Adrenal gland (tissue), 9 donors: ENCODE measurements at regions not wholly inside any gene's neighbourhood (a gene's known extent, or its start where the extent isn't known, plus 50 kb on each side); places are given as distances from the start of the nearest gene placed in this dataset.

Source experiments
- DNase-seq, 7 donors: peaks; one replicate each; pipeline ENCODE4 v3.0.0-alpha.2; 2019 to 2020
- H3K27ac ChIP-seq, 5 donors: fragments of 200-600 bp; sonication (generic) in 4 of 5; 1 replicate in 3 of 5; 2 replicates in 2 of 5; pipeline versions ENCODE4 v1.5.1 to v1.8.0; 2016 to 2020; ENCODE audit warnings: mild to moderate bottlenecking in 1 of 5
- H3K27me3 ChIP-seq: fragments of 200-600 bp; 2 replicates; pipeline ENCODE4 v1.8.0; 2021
- H3K36me3 ChIP-seq, 2 donors: fragments of 200-600 bp; replicated peaks in 1 of 2; 1 replicate in 1 of 2; 2 replicates in 1 of 2; pipeline versions ENCODE4 v1.5.1 to v1.8.0; 2018 to 2022
- H3K4me1 ChIP-seq, 2 donors: fragments of 200-600 bp; replicated peaks in 1 of 2; 1 replicate in 1 of 2; 2 replicates in 1 of 2; pipeline versions ENCODE4 v1.5.1 to v1.8.0; 2018 to 2021
- H3K4me3 ChIP-seq, 4 donors: fragments of 200-600 bp; sonication (generic) in 3 of 4; one replicate each; pipeline ENCODE4 v1.5.1; 2016 to 2018
- H3K9me3 ChIP-seq, 3 donors: fragments of 200-600 bp; sonication (generic) in 1 of 3; replicated peaks in 1 of 3; 1 replicate in 2 of 3; 2 replicates in 1 of 3; pipeline versions ENCODE4 v1.5.1 to v1.8.0; 2016 to 2021
- POLR2A ChIP-seq, 2 donors: fragments of 450-650 bp; IDR thresholded peaks; one replicate each; pipeline ENCODE4 v1.6.1; 2017; ENCODE audit warnings: antibody characterized with exemption in 2 of 2, mild to moderate bottlenecking in 2 of 2, moderate library complexity in 1 of 2
- WGBS, 4 donors: extraction: QIAGEN DNeasy Blood & Tissue Kit in 2 of 4; methylation state at CpG; one replicate each; pipeline versions ENCODE4 v1.1.5 to v1.1.7; 2013 to 2017; 5-methylcytosine and 5-hydroxymethylcytosine counted together
- intact Hi-C, 2 donors: fragments of 100-400 bp; cut with DNase I; formaldehyde crosslinking; loops; one replicate each; pipeline versions ENCODE4 v1.14.1 to v1.15.0; 2022 to 2023
- TF ChIP-seq, protein P1 (sequence below), 6 experiments: fragments of 450-650 bp in 4 of 6; fragments of 200-600 bp in 2 of 6; sonication (generic) in 1 of 6; IDR thresholded peaks; 1 replicate in 5 of 6; 2 replicates in 1 of 6; pipeline versions ENCODE4 v1.5.1 to v1.8.0; 2016 to 2021; ENCODE audit warnings: antibody characterized with exemption in 6 of 6, mild to moderate bottlenecking in 2 of 6, moderate library complexity in 1 of 6
- donor health status: healthy with polysubstance abuse.
- donor health status: Bipolar disorder and iron deficiency.
- donor health status: DM: yes; HTN: yes; CAD: no.
- donor health status: DM: no; HTN: no; CAD: no.
- donor health status: DM: no; HTN: no; CAD: no.

DNA sequence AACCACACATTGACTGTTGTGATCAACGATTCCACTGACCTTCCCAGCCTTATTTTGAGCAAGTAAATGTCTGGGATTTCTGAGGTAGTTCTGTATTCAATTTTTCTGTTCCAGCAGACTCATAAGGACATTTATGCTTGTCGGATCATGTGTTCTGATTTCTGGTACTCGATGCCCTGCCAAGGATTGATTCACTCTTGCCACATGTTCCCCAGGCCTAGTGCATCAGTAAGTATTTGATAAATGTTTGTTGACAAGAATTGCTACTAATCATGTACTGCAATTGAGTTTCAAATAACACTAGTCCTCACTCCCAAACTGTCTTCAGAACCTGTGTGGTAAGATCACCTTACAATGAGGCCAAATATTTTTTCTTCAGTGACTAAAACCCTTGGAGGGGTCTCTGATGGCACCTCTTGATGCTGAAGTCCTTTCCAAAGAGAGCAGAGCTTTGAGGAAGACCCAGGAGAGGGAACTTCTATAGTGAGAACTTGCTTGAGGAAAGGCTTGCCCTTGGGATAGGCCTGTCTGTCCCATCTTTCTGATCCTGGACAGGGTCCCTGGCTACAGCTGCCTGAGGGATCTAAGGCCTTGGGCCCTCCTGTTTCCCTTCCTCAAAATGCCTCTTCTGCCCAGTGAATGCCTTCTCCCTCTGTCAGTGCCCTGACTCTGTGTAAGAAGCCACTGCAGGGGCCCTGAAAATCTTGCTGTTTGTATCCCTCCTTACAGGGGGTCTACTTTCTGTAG, 115.8 kb upstream of the FAM78B start:
- no peak for DNase-seq
- Histone ChIP-seq H3K4me3 (no peak overlapping the region), H3K27me3 (no peaks in the 10 kb centered on the region), H3K27ac (no peak overlapping the region), H3K4me1 (no peaks in the 10 kb centered on the region), H3K36me3 (no peaks in the 10 kb centered on the region), H3K9me3 (no peaks in the 10 kb centered on the region)
- TF ChIP-seq POLR2A (IDR thresholded peaks at IDR 0.05), result no peak
- TF ChIP-seq, protein P1, sequence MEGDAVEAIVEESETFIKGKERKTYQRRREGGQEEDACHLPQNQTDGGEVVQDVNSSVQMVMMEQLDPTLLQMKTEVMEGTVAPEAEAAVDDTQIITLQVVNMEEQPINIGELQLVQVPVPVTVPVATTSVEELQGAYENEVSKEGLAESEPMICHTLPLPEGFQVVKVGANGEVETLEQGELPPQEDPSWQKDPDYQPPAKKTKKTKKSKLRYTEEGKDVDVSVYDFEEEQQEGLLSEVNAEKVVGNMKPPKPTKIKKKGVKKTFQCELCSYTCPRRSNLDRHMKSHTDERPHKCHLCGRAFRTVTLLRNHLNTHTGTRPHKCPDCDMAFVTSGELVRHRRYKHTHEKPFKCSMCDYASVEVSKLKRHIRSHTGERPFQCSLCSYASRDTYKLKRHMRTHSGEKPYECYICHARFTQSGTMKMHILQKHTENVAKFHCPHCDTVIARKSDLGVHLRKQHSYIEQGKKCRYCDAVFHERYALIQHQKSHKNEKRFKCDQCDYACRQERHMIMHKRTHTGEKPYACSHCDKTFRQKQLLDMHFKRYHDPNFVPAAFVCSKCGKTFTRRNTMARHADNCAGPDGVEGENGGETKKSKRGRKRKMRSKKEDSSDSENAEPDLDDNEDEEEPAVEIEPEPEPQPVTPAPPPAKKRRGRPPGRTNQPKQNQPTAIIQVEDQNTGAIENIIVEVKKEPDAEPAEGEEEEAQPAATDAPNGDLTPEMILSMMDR (IDR thresholded peaks at IDR 0.05), result no peak
- intact Hi-C loops, result no loop called here
- WGBS, 4 donors, result 50 to 78% (median 70%) methylated on average over 3 of the region's 3 CpGs

DNA sequence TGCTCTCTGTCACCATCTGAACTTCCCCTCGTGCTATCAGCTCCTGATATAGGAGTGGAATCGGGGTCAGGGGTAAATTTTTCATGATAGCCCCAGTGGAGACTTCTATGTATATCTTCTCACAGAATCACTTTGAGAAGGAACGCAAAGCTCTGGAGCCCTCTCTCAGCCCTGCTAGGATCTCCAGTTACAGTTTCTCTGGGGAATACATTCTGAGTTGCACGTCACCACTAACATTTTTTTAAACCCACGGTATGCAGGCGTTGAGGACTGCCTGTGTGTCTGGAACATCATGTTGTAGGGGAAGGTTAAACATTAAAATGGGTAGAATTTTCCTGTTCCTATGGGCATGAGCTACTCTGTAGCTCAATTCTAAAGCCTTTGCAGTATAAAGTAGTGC, 116.4 kb upstream of the FAM78B start:
- DNase-seq, result no peak
- TF ChIP-seq, protein P1 (IDR thresholded peaks at IDR 0.05), result no peak
- no peak for TF ChIP-seq POLR2A (IDR thresholded peaks at IDR 0.05)
- H3K27ac ChIP-seq, result no peak overlapping the region
- WGBS, 4 donors, result 37 to 39% (median 38%) methylated on average over 6 of the region's 6 CpGs
- no peak overlapping the region for H3K4me3 ChIP-seq
- no peaks in the 10 kb centered on the region for H3K4me1 ChIP-seq
- intact Hi-C loops, result no loop called here
- H3K36me3 ChIP-seq, result no peaks in the 10 kb centered on the region
- H3K27me3 ChIP-seq, result no peaks in the 10 kb centered on the region
- no peaks in the 10 kb centered on the region for H3K9me3 ChIP-seq

DNA sequence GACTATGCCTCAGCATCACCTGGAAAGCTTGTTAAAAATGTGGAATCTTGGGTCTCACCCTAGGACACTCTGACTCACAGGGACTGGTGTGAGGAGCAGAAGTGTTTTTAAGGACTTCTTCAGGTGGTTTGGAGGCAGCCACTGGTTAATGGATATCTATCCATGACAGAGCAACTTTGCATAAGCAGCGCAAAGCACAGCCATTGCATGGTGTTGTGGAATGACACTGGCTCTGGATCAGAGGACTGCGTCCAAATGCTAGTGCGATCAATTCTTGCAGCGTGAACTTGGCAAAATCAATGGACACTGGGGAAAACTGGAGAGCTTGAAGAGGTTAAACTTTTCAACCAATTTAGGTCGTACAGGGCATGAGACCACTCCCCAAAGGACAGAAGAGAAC, 116.8 kb upstream of the FAM78B start:
- no peak for DNase-seq
- 76 to 83% (median 80%) methylated on average over 5 of the region's 5 CpGs for WGBS, 4 donors

DNA sequence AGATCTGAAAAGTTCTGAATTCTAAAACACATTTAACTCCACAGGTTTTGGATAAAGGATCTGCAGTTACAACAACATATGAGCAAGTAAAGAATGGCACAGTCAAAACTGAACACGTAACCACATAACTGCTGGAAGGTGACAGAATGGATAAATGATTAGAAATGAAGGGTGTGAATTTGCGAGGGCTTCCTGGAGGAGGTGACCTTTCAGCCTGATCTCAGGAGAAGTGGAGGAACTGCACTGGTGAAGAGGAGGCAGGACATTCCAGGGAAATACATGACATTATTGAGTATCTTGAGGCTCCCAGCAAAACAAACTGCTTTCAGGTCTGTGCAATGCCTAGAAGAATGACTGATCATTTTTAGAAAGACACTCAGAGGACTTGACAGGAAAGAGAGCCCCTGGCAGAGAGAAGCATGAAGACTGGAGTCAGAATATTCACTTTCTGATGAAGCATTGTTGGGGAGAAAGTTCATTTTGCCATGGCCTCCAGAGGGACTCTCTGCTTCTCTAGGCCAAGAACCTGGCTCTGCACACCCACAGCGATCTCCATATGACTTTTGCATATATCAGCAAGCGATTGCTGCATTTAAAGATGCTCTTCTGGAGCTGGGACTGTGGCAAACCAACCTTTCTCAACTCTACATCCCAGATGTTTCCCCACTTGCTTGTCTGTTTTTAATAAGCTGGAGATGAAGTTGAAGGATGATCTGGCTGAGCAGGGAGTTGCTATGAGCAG, 122.7 kb upstream of the FAM78B start:
- no peak for DNase-seq
- H3K4me1 ChIP-seq, result no peaks in the 10 kb centered on the region
- no peaks in the 10 kb centered on the region for H3K9me3 ChIP-seq
- no peak overlapping the region for H3K4me3 ChIP-seq
- no peaks in the 10 kb centered on the region for H3K36me3 ChIP-seq
- intact Hi-C loops, result no loop called here
- WGBS, 4 donors, result 62 to 74% (median 65%) methylated on average over 4 of the region's 4 CpGs
- no peak overlapping the region for H3K27ac ChIP-seq
- no peaks in the 10 kb centered on the region for H3K27me3 ChIP-seq
- no peak for TF ChIP-seq POLR2A (IDR thresholded peaks at IDR 0.05)
- TF ChIP-seq, protein P1 (IDR thresholded peaks at IDR 0.05), result no peak

More for the DNA sequence above, 116.8 kb upstream of the FAM78B start:
- no peaks in the 10 kb centered on the region for H3K4me1 ChIP-seq
- H3K27me3 ChIP-seq, result no peaks in the 10 kb centered on the region
- TF ChIP-seq, protein P1 (IDR thresholded peaks at IDR 0.05), result no peak
- no peak for TF ChIP-seq POLR2A (IDR thresholded peaks at IDR 0.05)
- intact Hi-C loops, result no loop called here
- H3K27ac ChIP-seq, result no peak overlapping the region
- H3K36me3 ChIP-seq, result no peaks in the 10 kb centered on the region
- no peak overlapping the region for H3K4me3 ChIP-seq
- no peaks in the 10 kb centered on the region for H3K9me3 ChIP-seq
